Aorta (tissue), 5 donors: ENCODE measurements at regions not wholly inside any gene's neighbourhood (a gene's known extent, or its start where the extent isn't known, plus 50 kb on each side); places are given as distances from the start of the nearest gene placed in this dataset.
"Not testable (repeated sequence)": the region's sequence is repeated elsewhere in the genome, so short reads cannot be mapped to it uniquely, and the experiment has no call there.

Source experiments
- ATAC-seq: fragments of 200-7000 bp; cut with Tn5 transposase; one replicate; pipeline ENCODE4 v1.9.1; 2022; ENCODE audit warnings: moderate library complexity; ENCODE audit not compliant: low FRiP score
- DNase-seq, 2 donors: peaks; one replicate each; pipeline ENCODE4 v3.0.0-alpha.2; 2020
- H3K27ac ChIP-seq, 2 donors: one replicate each; pipeline ENCODE4 v1.5.1; 2013; ENCODE audit warnings: low read length in 2 of 2, mild to moderate bottlenecking in 2 of 2, moderate library complexity in 2 of 2, control low read depth in 1 of 2, inconsistent platforms in 1 of 2, low read depth in 1 of 2
- H3K27me3 ChIP-seq, 2 donors: one replicate each; pipeline ENCODE4 v1.6.1; 2013; ENCODE audit warnings: control low read depth in 1 of 2, low read length in 1 of 2, mild to moderate bottlenecking in 1 of 2, moderate library complexity in 1 of 2; ENCODE audit not compliant: insufficient read depth in 2 of 2, control insufficient read depth in 1 of 2
- H3K36me3 ChIP-seq, 2 donors: one replicate each; pipeline ENCODE4 v1.6.1; 2013; ENCODE audit warnings: control low read depth in 1 of 2, low read length in 1 of 2, mild to moderate bottlenecking in 1 of 2; ENCODE audit not compliant: insufficient read depth in 2 of 2, control insufficient read depth in 1 of 2
- H3K4me1 ChIP-seq, 2 donors: one replicate each; pipeline ENCODE4 v1.6.1; 2013; ENCODE audit warnings: low read length in 2 of 2, control low read depth in 1 of 2, mild to moderate bottlenecking in 1 of 2, moderate library complexity in 1 of 2; ENCODE audit not compliant: insufficient read depth in 2 of 2, control insufficient read depth in 1 of 2
- H3K4me3 ChIP-seq, 2 donors: one replicate each; pipeline ENCODE4 v1.5.1; 2013; ENCODE audit warnings: low read length in 2 of 2, control low read depth in 1 of 2, mild to moderate bottlenecking in 1 of 2
- H3K9me3 ChIP-seq: one replicate; pipeline ENCODE4 v1.6.1; 2013; ENCODE audit warnings: mild to moderate bottlenecking, low read length; ENCODE audit not compliant: control insufficient read depth
- WGBS, 2 donors: extraction: QIAGEN DNeasy Blood & Tissue Kit; methylation state at CpG; one replicate each; pipeline ENCODE4 v1.1.7; 2013; 5-methylcytosine and 5-hydroxymethylcytosine counted together
- intact Hi-C, 2 donors: fragments of 100-400 bp; cut with DNase I; formaldehyde crosslinking; loops; one replicate each; pipeline versions ENCODE4 v1.14.2 to v1.15.0; 2022
- donor health status: healthy with polysubstance abuse.
- donor health status: Bipolar disorder and iron deficiency.
- donor health status: DM: no; HTN: no; CAD: no.
- donor health status: DM: no; HTN: no; CAD: no.
- donor health status: DM: yes; HTN: yes; CAD: no.

- H3K9me3 ChIP-seq, ATAC-seq, H3K4me3 ChIP-seq, H3K27ac ChIP-seq, intact Hi-C loops, H3K4me1 ChIP-seq, H3K27me3 ChIP-seq, DNase-seq, H3K36me3 ChIP-seq: not testable (repeated sequence)
- 64 to 68% methylated on average over 6 of the region's 6 CpGs for WGBS, 2 donors
Measured at GRCh38 chr10:53025765-53026164, 253.2 kb upstream of the MBL2 start.

GRCh38 chr10:53025172-53025711 lies 252.7 kb upstream of the MBL2 start:
- no peak overlapping the region for H3K27ac ChIP-seq
- H3K4me1 ChIP-seq = no peaks in the 10 kb centered on the region
- WGBS, 2 donors = 3 to 4% methylated on average over 9 of the region's 9 CpGs
- DNase-seq (no peak), ATAC-seq (no peak)
- H3K36me3 ChIP-seq = no peaks in the 10 kb centered on the region
- intact Hi-C loops = no loop called here
- no peaks in the 10 kb centered on the region for H3K27me3 ChIP-seq
- H3K4me3 ChIP-seq = no peak overlapping the region
- H3K9me3 ChIP-seq = no peaks in the 10 kb centered on the region

- Histone ChIP-seq H3K36me3 (no peaks in the 10 kb centered on the region), H3K9me3 (no peaks in the 10 kb centered on the region), H3K27me3 (no peaks in the 10 kb centered on the region), H3K4me3 (no peak overlapping the region), H3K4me1 (no peaks in the 10 kb centered on the region), H3K27ac (no peak overlapping the region)
- ATAC-seq (no peak), DNase-seq (no peak)
- WGBS, 2 donors = 91 to 92% methylated on average over 2 of the region's 2 CpGs
- intact Hi-C loops = no loop called here
Measured at GRCh38 chr10:53023411-53023810, 250.8 kb upstream of the MBL2 start.

GRCh38 chr10:53022611-53023088 lies 250.1 kb upstream of the MBL2 start:
- ATAC-seq = no peak
- Histone ChIP-seq H3K4me1 (no peaks in the 10 kb centered on the region), H3K27ac (no peak overlapping the region), H3K27me3 (no peaks in the 10 kb centered on the region), H3K36me3 (no peaks in the 10 kb centered on the region), H3K9me3 (no peaks in the 10 kb centered on the region), H3K4me3 (no peak overlapping the region)
- intact Hi-C loops = no loop called here
- WGBS, 2 donors = 85 to 90% methylated on average over 5 of the region's 5 CpGs
- no peak for DNase-seq

GRCh38 chr10:53013201-53013810 lies 240.7 kb upstream of the MBL2 start:
- H3K36me3 ChIP-seq = no peaks in the 10 kb centered on the region
- H3K4me3 ChIP-seq = no peak overlapping the region
- H3K27me3 ChIP-seq = no peaks in the 10 kb centered on the region
- intact Hi-C loops = no loop called here
- no peaks in the 10 kb centered on the region for H3K9me3 ChIP-seq
- DNase-seq = no peak
- ATAC-seq = no peak
- 76 to 82% methylated on average over 3 of the region's 3 CpGs for WGBS, 2 donors
- H3K27ac ChIP-seq = no peak overlapping the region
- no peaks in the 10 kb centered on the region for H3K4me1 ChIP-seq

GRCh38 chr10:53009961-53010907 lies 237.7 kb upstream of the MBL2 start:
- no peak overlapping the region for H3K4me3 ChIP-seq
- ATAC-seq (no peak), DNase-seq (no peak)
- intact Hi-C loops = no loop called here
- no peaks in the 10 kb centered on the region for H3K36me3 ChIP-seq
- no peaks in the 10 kb centered on the region for H3K27me3 ChIP-seq
- no peaks in the 10 kb centered on the region for H3K9me3 ChIP-seq
- WGBS, 2 donors = 6 to 11% methylated on average over 4 of the region's 4 CpGs
- H3K4me1 ChIP-seq = no peaks in the 10 kb centered on the region
- no peak overlapping the region for H3K27ac ChIP-seq

- Histone ChIP-seq H3K36me3 (no peaks in the 10 kb centered on the region), H3K9me3 (no peaks in the 10 kb centered on the region), H3K4me3 (no peak overlapping the region), H3K27ac (no peak overlapping the region), H3K4me1 (no peaks in the 10 kb centered on the region), H3K27me3 (no peaks in the 10 kb centered on the region)
- ATAC-seq (no peak), DNase-seq (no peak)
- WGBS, 2 donors = 83 to 91% methylated on average over 1 of the region's 1 CpG
- intact Hi-C loops = no loop called here
Measured at GRCh38 chr10:53007527-53007842, 234.9 kb upstream of the MBL2 start.

- 96% methylated on average over 1 of the region's 1 CpG for WGBS, 2 donors
- intact Hi-C loops = no loop called here
- no peaks in the 10 kb centered on the region for H3K4me1 ChIP-seq
- H3K36me3 ChIP-seq = no peaks in the 10 kb centered on the region
- H3K27me3 ChIP-seq = no peaks in the 10 kb centered on the region
- no peaks in the 10 kb centered on the region for H3K9me3 ChIP-seq
- DNase-seq (no peak), ATAC-seq (no peak)
- H3K27ac ChIP-seq = no peak overlapping the region
- H3K4me3 ChIP-seq = no peak overlapping the region
Measured at GRCh38 chr10:53006663-53007526, 234.3 kb upstream of the MBL2 start.
